Mucosa of descending colon (tissue), 3 donors: ENCODE measurements at regions not wholly inside any gene's neighbourhood (a gene's known extent, or its start where the extent isn't known, plus 50 kb on each side); places are given as distances from the start of the nearest gene placed in this dataset.

Experiments
- ATAC-seq: fragments of 200-7000 bp; cut with Tn5 transposase; one replicate; pipeline ENCODE4 v1.9.1; 2020; ENCODE audit warnings: mild to moderate bottlenecking, moderate library complexity
- DNase-seq, 3 donors: peaks; one replicate each; pipeline ENCODE4 v3.0.0-alpha.2; 2020
- H3K36me3 ChIP-seq: fragments of 200-600 bp; one replicate; pipeline ENCODE4 v1.8.0; 2021; ENCODE audit warnings: low read depth, mild to moderate bottlenecking
- H3K4me1 ChIP-seq: fragments of 200-600 bp; one replicate; pipeline ENCODE4 v1.8.0; 2021; ENCODE audit warnings: low read depth, mild to moderate bottlenecking
- H3K4me3 ChIP-seq: fragments of 200-600 bp; one replicate; pipeline ENCODE4 v1.8.0; 2021; ENCODE audit warnings: mild to moderate bottlenecking
- H3K9me3 ChIP-seq: fragments of 200-600 bp; one replicate; pipeline ENCODE4 v1.8.0; 2021; ENCODE audit warnings: mild to moderate bottlenecking
- CTCF ChIP-seq: fragments of 200-600 bp; IDR thresholded peaks from one replicate; pipeline ENCODE4 v1.8.0; 2022; ENCODE audit warnings: antibody characterized with exemption, mild to moderate bottlenecking
- intact Hi-C, 2 donors: fragments of 100-400 bp; cut with DNase I in 1 of 2; cut with micrococcal nuclease in 1 of 2; formaldehyde crosslinking; loops; one replicate each; pipeline versions ENCODE4 v1.11.0 to v1.11.1; 2022; cut with DNase I, micrococcal nuclease
- donor health status: DM: no; HTN: no; CAD: no; lungs with moderate emphysema.
- donor health status: DM: no; HTN: no; CAD: no.
- donor health status: DM: no; HTN: yes; CAD: no.

- Histone ChIP-seq H3K4me1 (no peaks in the 10 kb centered on the region), H3K4me3 (no peak overlapping the region), H3K9me3 (no peaks in the 10 kb centered on the region), H3K36me3 (no peaks in the 10 kb centered on the region)
- no peak for ATAC-seq
- no peak for DNase-seq
- intact Hi-C loops, result no loop called here
- no peak for TF ChIP-seq CTCF
Measured at GRCh38 chr12:115273456-115273855, 589.5 kb upstream of the TBX3 start.

GRCh38 chr12:115268451-115268850 lies 584.5 kb upstream of the TBX3 start:
- DNase-seq, result no peak
- no peak overlapping the region for H3K4me3 ChIP-seq
- H3K4me1 ChIP-seq, result no peaks in the 10 kb centered on the region
- no peaks in the 10 kb centered on the region for H3K9me3 ChIP-seq
- ATAC-seq, result no peak
- intact Hi-C loops, result no loop called here
- no peaks in the 10 kb centered on the region for H3K36me3 ChIP-seq
- no peak for TF ChIP-seq CTCF

GRCh38 chr12:115267891-115268290 lies 583.9 kb upstream of the TBX3 start:
- ATAC-seq, result no peak
- Histone ChIP-seq H3K36me3 (no peaks in the 10 kb centered on the region), H3K4me3 (no peak overlapping the region), H3K9me3 (no peaks in the 10 kb centered on the region), H3K4me1 (no peaks in the 10 kb centered on the region)
- TF ChIP-seq CTCF, result no peak
- intact Hi-C loops, result no loop called here
- no peak for DNase-seq

- intact Hi-C loops, result no loop called here
Measured at GRCh38 chr12:115267464-115267863, 583.5 kb upstream of the TBX3 start.

GRCh38 chr12:115264605-115265004 lies 580.6 kb upstream of the TBX3 start:
- intact Hi-C loops, result no loop called here
- Histone ChIP-seq H3K4me3 (no peak overlapping the region), H3K4me1 (peaks cover 15% of the 10 kb centered on the region), H3K36me3 (no peaks in the 10 kb centered on the region), H3K9me3 (no peaks in the 10 kb centered on the region)
- ATAC-seq (no peak), DNase-seq (no peak)
- TF ChIP-seq CTCF, result no peak

More at GRCh38 chr12:115267464-115267863, 583.5 kb upstream of the TBX3 start:
- Histone ChIP-seq H3K4me1 (no peaks in the 10 kb centered on the region), H3K9me3 (no peaks in the 10 kb centered on the region), H3K36me3 (no peaks in the 10 kb centered on the region), H3K4me3 (no peak overlapping the region)
- ATAC-seq, result no peak
- no peak for DNase-seq
- no peak for TF ChIP-seq CTCF
